H1 (cell line): ENCODE measurements at regions not wholly inside any gene's neighbourhood (a gene's known extent, or its start where the extent isn't known, plus 50 kb on each side); places are given as distances from the start of the nearest gene placed in this dataset.

Experiments
- CTCF ChIA-PET: fragments of 300-600 bp; sonication (Branson Sonifier 250); formaldehyde crosslinking; loops from one replicate; lab custom pipeline; 2021; ENCODE audit not compliant: partially characterized antibody; lab: Charles Lee
- POLR2A ChIA-PET: fragments of 300-600 bp; sonication (Branson Sonifier 250); formaldehyde crosslinking; loops from one replicate; lab custom pipeline; 2021; ENCODE audit warnings: inconsistent platforms; ENCODE audit not compliant: partially characterized antibody; lab: Charles Lee
- DNase-seq, 2 experiments: peaks; one replicate each; pipeline versions ENCODE4 v3.0.0 to v3.0.0-alpha.2; 2010 to 2022; ENCODE audit warnings: low spot score in 2 of 2, low read depth in 1 of 2, mixed read lengths in 1 of 2
- FAIRE-seq: peaks from 2 replicates; lab custom pipeline; 2011; peaks lifted over from hg19 to GRCh38; lab: Jason Lieb, UNC
- H2AFZ ChIP-seq: 2 replicates; pipeline ENCODE4 v1.8.1; 2012; ENCODE audit warnings: low read length, inconsistent platforms
- H2AK5ac ChIP-seq: 2 replicates; pipeline ENCODE4 v1.6.1; 2013; ENCODE audit warnings: low read depth, low read length
- H2BK120ac ChIP-seq: replicated peaks from 2 replicates; pipeline ENCODE3; 2013; ENCODE audit warnings: low read depth, low read length, inconsistent platforms
- H2BK12ac ChIP-seq: 2 replicates; pipeline ENCODE4 v1.6.1; 2013; ENCODE audit warnings: low read depth, low read length
- H2BK15ac ChIP-seq: 2 replicates; pipeline ENCODE4 v1.6.1; 2013; ENCODE audit warnings: low read length
- H2BK20ac ChIP-seq: 2 replicates; pipeline ENCODE4 v1.6.1; 2013; ENCODE audit warnings: low read length
- H2BK5ac ChIP-seq: 2 replicates; pipeline ENCODE4 v1.6.1; 2013; ENCODE audit warnings: low read depth, low read length
- H3K14ac ChIP-seq: 2 replicates; pipeline ENCODE4 v1.6.1; 2013; ENCODE audit warnings: inconsistent platforms; ENCODE audit not compliant: insufficient read length
- H3K18ac ChIP-seq: 2 replicates; pipeline ENCODE4 v1.6.1; 2013; ENCODE audit warnings: low read length; ENCODE audit errors: extremely low read depth
- H3K23ac ChIP-seq: 2 replicates; pipeline ENCODE4 v1.6.1; 2013; ENCODE audit warnings: inconsistent platforms; ENCODE audit not compliant: insufficient read length
- H3K23me2 ChIP-seq: 2 replicates; pipeline ENCODE4 v1.6.1; 2013; ENCODE audit warnings: low read depth, low read length
- H3K27ac ChIP-seq: 2 replicates; pipeline ENCODE4 v1.6.1; 2011; ENCODE audit warnings: low read depth, low read length, inconsistent platforms
- H3K27me3 ChIP-seq, 4 experiments: replicated peaks in 1 of 4; 1 replicate in 1 of 4; 2 replicates in 3 of 4; pipeline versions ENCODE4 v1.6.1 to v1.8.1; 2011 to 2013; ENCODE audit warnings: low read length in 3 of 4, mild to moderate bottlenecking in 3 of 4, inconsistent platforms in 2 of 4, mixed read lengths in 2 of 4, moderate library complexity in 1 of 4; ENCODE audit not compliant: control insufficient read depth in 3 of 4, insufficient read depth in 3 of 4; ENCODE audit errors: extremely low read depth in 1 of 4
- H3K36me3 ChIP-seq, 4 experiments: 2 replicates each; pipeline versions ENCODE4 v1.6.1 to v1.8.1; 2011 to 2013; ENCODE audit warnings: mild to moderate bottlenecking in 4 of 4, low read length in 3 of 4, moderate library complexity in 2 of 4, control low read depth in 1 of 4, inconsistent platforms in 1 of 4; ENCODE audit not compliant: insufficient read depth in 4 of 4, control insufficient read depth in 2 of 4
- H3K4ac ChIP-seq: replicated peaks from 2 replicates; pipeline ENCODE3; 2013; ENCODE audit warnings: low read length, low read depth, mixed read lengths, inconsistent platforms; ENCODE audit not compliant: insufficient read length
- H3K4me1 ChIP-seq, 4 experiments: replicated peaks in 1 of 4; 1 replicate in 1 of 4; 2 replicates in 3 of 4; pipeline versions ENCODE4 v1.6.1 to v1.8.1; 2011 to 2013; ENCODE audit warnings: low read length in 3 of 4, inconsistent platforms in 2 of 4, mixed read lengths in 1 of 4; ENCODE audit not compliant: insufficient read depth in 4 of 4, control insufficient read depth in 3 of 4
- H3K4me2 ChIP-seq, 2 experiments: 2 replicates each; pipeline versions ENCODE4 v1.6.1 to v1.8.1; 2011 to 2013; ENCODE audit warnings: low read depth in 2 of 2, low read length in 2 of 2, control low read depth in 1 of 2, inconsistent platforms in 1 of 2, mild to moderate bottlenecking in 1 of 2; ENCODE audit not compliant: insufficient read depth in 1 of 2
- H3K4me3 ChIP-seq, 4 experiments: fragments of 200-600, 300-600 bp in 1 of 4; sonication (generic), shearing (Covaris generic), sonication (Bioruptor Twin) in 1 of 4; 2 replicates each; pipeline versions ENCODE4 v1.5.1 to v1.8.1; 2011 to 2016; ENCODE audit warnings: low read length in 4 of 4, low read depth in 3 of 4, control low read depth in 2 of 4, inconsistent platforms in 2 of 4, mild to moderate bottlenecking in 2 of 4, mixed read lengths in 1 of 4, moderate library complexity in 1 of 4; ENCODE audit not compliant: insufficient read depth in 2 of 4; ENCODE audit errors: extremely low read depth in 1 of 4
- H3K56ac ChIP-seq: replicated peaks from 2 replicates; pipeline ENCODE3; 2013; ENCODE audit warnings: low read depth, mild to moderate bottlenecking, mixed read lengths, low read length, inconsistent platforms; ENCODE audit not compliant: insufficient read length
- H3K79me1 ChIP-seq: 2 replicates; pipeline ENCODE4 v1.6.1; 2013; ENCODE audit warnings: low read depth, low read length, control low read depth
- H3K79me2 ChIP-seq, 2 experiments: 2 replicates each; pipeline versions ENCODE4 v1.6.1 to v1.8.1; 2012 to 2013; ENCODE audit warnings: low read length in 2 of 2, mild to moderate bottlenecking in 2 of 2, inconsistent platforms in 1 of 2; ENCODE audit not compliant: insufficient read depth in 2 of 2, control insufficient read depth in 1 of 2
- H3K9ac ChIP-seq, 4 experiments: replicated peaks in 1 of 4; 1 replicate in 1 of 4; 2 replicates in 3 of 4; pipeline versions ENCODE4 v1.6.1 to v1.8.1; 2011 to 2013; ENCODE audit warnings: low read depth in 3 of 4, low read length in 3 of 4, control low read depth in 2 of 4, mild to moderate bottlenecking in 2 of 4, moderate library complexity in 2 of 4, inconsistent platforms in 1 of 4; ENCODE audit errors: extremely low read depth in 1 of 4
- H3K9me3 ChIP-seq, 2 experiments: 2 replicates each; pipeline versions ENCODE4 v1.6.1 to v1.8.1; 2012 to 2013; ENCODE audit warnings: mild to moderate bottlenecking in 2 of 2, moderate library complexity in 2 of 2, control low read depth in 1 of 2, inconsistent platforms in 1 of 2, low read depth in 1 of 2, low read length in 1 of 2, mixed read lengths in 1 of 2; ENCODE audit not compliant: insufficient read depth in 2 of 2
- H4K20me1 ChIP-seq, 2 experiments: replicated peaks in 1 of 2; 2 replicates each; pipeline versions ENCODE3 to v1.8.1; 2011 to 2013; ENCODE audit warnings: inconsistent platforms in 2 of 2, low read length in 2 of 2, mild to moderate bottlenecking in 1 of 2; ENCODE audit not compliant: insufficient read depth in 2 of 2, control insufficient read depth in 1 of 2
- H4K5ac ChIP-seq: 2 replicates; pipeline ENCODE4 v1.6.1; 2013; ENCODE audit warnings: low read length, low read depth, mixed read lengths, inconsistent platforms; ENCODE audit not compliant: insufficient read length
- H4K8ac ChIP-seq: 2 replicates; pipeline ENCODE4 v1.8.0; 2013; ENCODE audit warnings: mild to moderate bottlenecking, moderate library complexity, low read length, inconsistent platforms; ENCODE audit not compliant: insufficient read depth; ENCODE audit errors: extremely low read depth
- H4K91ac ChIP-seq: replicated peaks from 2 replicates; pipeline ENCODE3; 2013; ENCODE audit warnings: low read length, mixed read lengths, inconsistent platforms; ENCODE audit not compliant: insufficient read length
- BCL11A ChIP-seq, 2 experiments: IDR thresholded peaks; one replicate each; pipeline ENCODE4 v1.6.1; 2011; ENCODE audit warnings: low read depth in 2 of 2, low read length in 2 of 2, mild to moderate bottlenecking in 2 of 2
- GTF2F1 ChIP-seq: IDR thresholded peaks from 2 replicates; pipeline ENCODE4 v1.6.1; 2012; ENCODE audit warnings: low read depth, low read length, improper control_type of control experiment, borderline replicate concordance
- WGBS, 2 experiments: shearing (Covaris generic) in 1 of 2; methylation state at CpG; one replicate each; pipeline versions ENCODE4 v1.1.6 to v1.1.7; 2013 to 2015; ENCODE audit warnings: low lambda C conversion rate in 2 of 2, mixed read lengths in 2 of 2, inconsistent platforms in 1 of 2, low coverage in 1 of 2, missing lambda C conversion rate in 1 of 2; ENCODE audit not compliant: insufficient replicate concordance in 2 of 2, insufficient coverage in 1 of 2, insufficient read length in 1 of 2; ENCODE audit errors: extremely low coverage in 1 of 2, missing lambda C conversion rate in 1 of 2; 5-methylcytosine and 5-hydroxymethylcytosine counted together

GRCh38 chr2:181779288-181780021 lies 99.1 kb upstream of the NEUROD1 start:
- Histone ChIP-seq H4K8ac (no peak overlapping the region), H3K4me3 (no peak overlapping the region), H3K79me1 (no peaks in the 10 kb centered on the region), H4K20me1 (no peaks in the 10 kb centered on the region), H3K4me2 (no peak overlapping the region), H2BK12ac (no peak overlapping the region), H2AK5ac (no peak overlapping the region), H3K23me2 (no peaks in the 10 kb centered on the region), H3K14ac (no peak overlapping the region), H3K27me3 (peaks cover 0 to 1% (median 0%) of the 10 kb centered on the region in 4 experiments; a peak in 1 of 7 replicates), H2AFZ (no peak overlapping the region), H3K9ac (no peak overlapping the region), H2BK20ac (no peak overlapping the region), H3K4me1 (no peaks in the 10 kb centered on the region), H3K18ac (no peak overlapping the region), H3K9me3 (no peaks in the 10 kb centered on the region), H3K4ac (no peak overlapping the region), H2BK15ac (no peak overlapping the region), H4K5ac (no peak overlapping the region), H3K79me2 (no peaks in the 10 kb centered on the region), H3K23ac (no peak overlapping the region), H3K36me3 (no peaks in the 10 kb centered on the region), H4K91ac (no peak overlapping the region), H2BK120ac (no peak overlapping the region), H2BK5ac (no peak overlapping the region), H3K56ac (no peak overlapping the region), H3K27ac (no peak overlapping the region)
- POLR2A ChIA-PET, result interaction anchor here (0.6 kb wide), 1 partner anchor 243 kb away, joined by 3 read pairs; no protein-coding TSS in a partner anchor
- TF ChIP-seq GTF2F1 (no peak), BCL11A (IDR thresholded peaks at IDR 0.05; ENCODE audit: low read depth in 2 of 2, low read length in 2 of 2) (no peak)
- CTCF ChIA-PET, result interaction anchor here (0.7 to 1.8 kb wide), 6 partner anchors 10 to 174 kb away, joined by 3 to 5 read pairs (median 4); no protein-coding TSS in a partner anchor
- 87% methylated on average over 2 of the region's 2 CpGs; no CpG with 5 or more reads in 1 of the 2 experiments for WGBS, 2 experiments
- DNase-seq, result no peak
- FAIRE-seq, result no peak
